GM21390 (cell line): ENCODE measurements at regions not wholly inside any gene's neighbourhood (a gene's known extent, or its start where the extent isn't known, plus 50 kb on each side); places are given as distances from the start of the nearest gene placed in this dataset.

Experiments used
- ATAC-seq: cut with Tn5 transposase; IDR thresholded peaks from one replicate; pipeline ENCODE4 v1.9.1; 2021; ENCODE audit not compliant: unreplicated experiment

GRCh38 chr20:48468571-48468970 lies 359.2 kb downstream of the PREX1 start:
- ATAC-seq = no peak

- no peak for ATAC-seq
Observed at GRCh38 chr20:48467622-48468021, 360.2 kb downstream of the PREX1 start.

- no peak for ATAC-seq
Observed at GRCh38 chr20:48465271-48465670, 362.5 kb downstream of the PREX1 start.

GRCh38 chr20:48463916-48464315 lies 363.9 kb downstream of the PREX1 start:
- ATAC-seq = no peak

- ATAC-seq = no peak
Observed at GRCh38 chr20:48463096-48463720, 364.6 kb downstream of the PREX1 start.

- no peak for ATAC-seq
Observed at GRCh38 chr20:48461735-48462119, 366.1 kb downstream of the PREX1 start.

- ATAC-seq = no peak
Observed at GRCh38 chr20:48461091-48461734, 366.6 kb downstream of the PREX1 start.

GRCh38 chr20:48460681-48461080 lies 367.1 kb downstream of the PREX1 start:
- no peak for ATAC-seq

- no peak for ATAC-seq
Observed at GRCh38 chr20:48459722-48460395, 367.9 kb downstream of the PREX1 start.

GRCh38 chr20:48458601-48459385 lies 369.0 kb downstream of the PREX1 start:
- no peak for ATAC-seq

- no peak for ATAC-seq
Observed at GRCh38 chr20:48458003-48458377, 369.8 kb downstream of the PREX1 start.

GRCh38 chr20:48457193-48458002 lies 370.4 kb downstream of the PREX1 start:
- peak; percentile 47 for ATAC-seq

- peak; percentile 36 for ATAC-seq
Observed at GRCh38 chr20:48456366-48457192, 371.2 kb downstream of the PREX1 start.

GRCh38 chr20:48455651-48456365 lies 372.0 kb downstream of the PREX1 start:
- no peak for ATAC-seq

- no peak for ATAC-seq
Observed at GRCh38 chr20:48454671-48455490, 372.9 kb downstream of the PREX1 start.

- ATAC-seq = no peak
Observed at GRCh38 chr20:48453477-48454093, 374.2 kb downstream of the PREX1 start.

GRCh38 chr20:48451401-48451800 lies 376.4 kb downstream of the PREX1 start:
- ATAC-seq = no peak
